A549 (cell line): ENCODE measurements at regions not wholly inside any gene's neighbourhood (a gene's known extent, or its start where the extent isn't known, plus 50 kb on each side); places are given as distances from the start of the nearest gene placed in this dataset.

ENCODE experiments used
- MAZ ChIP-seq: fragments of 150-350 bp; IDR thresholded peaks from 2 replicates; pipeline ENCODE4 v1.6.1; 2014; ENCODE audit warnings: antibody characterized with exemption, low read depth, low read length, borderline replicate concordance
- MYC ChIP-seq: IDR thresholded peaks from 2 replicates; pipeline ENCODE4 v1.6.1; 2012; ENCODE audit warnings: mild to moderate bottlenecking, inconsistent platforms, low read length, improper control_type of control experiment, borderline replicate concordance
- POLR2A ChIP-seq: IDR thresholded peaks from 2 replicates; pipeline ENCODE4 v1.6.1; 2012; ENCODE audit warnings: mild to moderate bottlenecking, low read length
- RAD21 ChIP-seq, 2 experiments: fragments of >200 bp in 1 of 2; sonication (Bioruptor Twin) in 1 of 2; formaldehyde crosslinking in 1 of 2; IDR thresholded peaks in 1 of 2; conservative IDR thresholded peaks in 1 of 2; 2 replicates in 1 of 2; 3 replicates in 1 of 2; pipeline ENCODE4 v1.6.1; 2012 to 2018; ENCODE audit warnings: inconsistent platforms in 1 of 2
- ZFP36 ChIP-seq: fragments of 450-650 bp; IDR thresholded peaks from 2 replicates; pipeline ENCODE4 v1.6.1; 2014; ENCODE audit warnings: borderline replicate concordance; ENCODE audit not compliant: partially characterized antibody
- TF ChIP-seq, protein P1 (sequence below): IDR thresholded peaks from 2 replicates; pipeline ENCODE4 v1.6.1; 2012
- TF ChIP-seq, protein P2 (sequence below): fragments of >200 bp; sonication (Bioruptor Twin); formaldehyde crosslinking; IDR thresholded peaks from 3 replicates; pipeline ENCODE4 v1.5.1; 2016
- TF ChIP-seq, protein P3 (sequence below): fragments of 200-600 bp; sonication (generic); IDR thresholded peaks from 2 replicates; pipeline ENCODE4 v1.6.1; 2016; ENCODE audit warnings: antibody characterized with exemption, mild to moderate bottlenecking, moderate library complexity
- TF ChIP-seq, protein P4 (sequence below): fragments of 150-350 bp; IDR thresholded peaks from 2 replicates; pipeline ENCODE4 v1.6.1; 2014; ENCODE audit warnings: low read depth, mild to moderate bottlenecking, low read length

DNA sequence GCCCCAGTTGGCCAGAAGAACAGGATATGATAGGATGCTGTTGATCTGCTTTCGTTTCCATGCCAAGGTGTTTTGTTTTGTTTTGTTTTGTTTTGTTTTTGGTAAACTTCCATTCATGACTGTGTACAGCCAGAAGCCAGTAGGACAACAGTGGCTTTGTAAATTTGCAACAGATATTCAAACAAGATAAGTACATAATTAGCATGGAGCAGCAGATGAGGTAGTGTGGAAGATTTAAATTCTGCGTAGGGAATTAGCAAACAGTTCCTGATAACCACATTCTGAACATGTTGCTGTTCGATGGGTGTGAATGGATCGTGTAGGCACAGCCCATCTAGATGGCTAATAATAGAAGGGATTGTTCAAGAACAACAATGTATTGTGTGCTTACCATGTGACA is 1080.1 kb upstream of the RBFOX1 start:
- TF ChIP-seq MAZ (no peak), POLR2A (no peak), MYC (no peak), RAD21 (conservative IDR thresholded peaks at IDR 0.05 in 1 of 2, IDR thresholded peaks at IDR 0.05 in 1 of 2) (no peak), ZFP36 (no peak)
- TF ChIP-seq, protein P1, sequence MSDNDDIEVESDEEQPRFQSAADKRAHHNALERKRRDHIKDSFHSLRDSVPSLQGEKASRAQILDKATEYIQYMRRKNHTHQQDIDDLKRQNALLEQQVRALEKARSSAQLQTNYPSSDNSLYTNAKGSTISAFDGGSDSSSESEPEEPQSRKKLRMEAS: no peak
- TF ChIP-seq, protein P2, sequence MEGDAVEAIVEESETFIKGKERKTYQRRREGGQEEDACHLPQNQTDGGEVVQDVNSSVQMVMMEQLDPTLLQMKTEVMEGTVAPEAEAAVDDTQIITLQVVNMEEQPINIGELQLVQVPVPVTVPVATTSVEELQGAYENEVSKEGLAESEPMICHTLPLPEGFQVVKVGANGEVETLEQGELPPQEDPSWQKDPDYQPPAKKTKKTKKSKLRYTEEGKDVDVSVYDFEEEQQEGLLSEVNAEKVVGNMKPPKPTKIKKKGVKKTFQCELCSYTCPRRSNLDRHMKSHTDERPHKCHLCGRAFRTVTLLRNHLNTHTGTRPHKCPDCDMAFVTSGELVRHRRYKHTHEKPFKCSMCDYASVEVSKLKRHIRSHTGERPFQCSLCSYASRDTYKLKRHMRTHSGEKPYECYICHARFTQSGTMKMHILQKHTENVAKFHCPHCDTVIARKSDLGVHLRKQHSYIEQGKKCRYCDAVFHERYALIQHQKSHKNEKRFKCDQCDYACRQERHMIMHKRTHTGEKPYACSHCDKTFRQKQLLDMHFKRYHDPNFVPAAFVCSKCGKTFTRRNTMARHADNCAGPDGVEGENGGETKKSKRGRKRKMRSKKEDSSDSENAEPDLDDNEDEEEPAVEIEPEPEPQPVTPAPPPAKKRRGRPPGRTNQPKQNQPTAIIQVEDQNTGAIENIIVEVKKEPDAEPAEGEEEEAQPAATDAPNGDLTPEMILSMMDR: no peak
- TF ChIP-seq, protein P3, sequence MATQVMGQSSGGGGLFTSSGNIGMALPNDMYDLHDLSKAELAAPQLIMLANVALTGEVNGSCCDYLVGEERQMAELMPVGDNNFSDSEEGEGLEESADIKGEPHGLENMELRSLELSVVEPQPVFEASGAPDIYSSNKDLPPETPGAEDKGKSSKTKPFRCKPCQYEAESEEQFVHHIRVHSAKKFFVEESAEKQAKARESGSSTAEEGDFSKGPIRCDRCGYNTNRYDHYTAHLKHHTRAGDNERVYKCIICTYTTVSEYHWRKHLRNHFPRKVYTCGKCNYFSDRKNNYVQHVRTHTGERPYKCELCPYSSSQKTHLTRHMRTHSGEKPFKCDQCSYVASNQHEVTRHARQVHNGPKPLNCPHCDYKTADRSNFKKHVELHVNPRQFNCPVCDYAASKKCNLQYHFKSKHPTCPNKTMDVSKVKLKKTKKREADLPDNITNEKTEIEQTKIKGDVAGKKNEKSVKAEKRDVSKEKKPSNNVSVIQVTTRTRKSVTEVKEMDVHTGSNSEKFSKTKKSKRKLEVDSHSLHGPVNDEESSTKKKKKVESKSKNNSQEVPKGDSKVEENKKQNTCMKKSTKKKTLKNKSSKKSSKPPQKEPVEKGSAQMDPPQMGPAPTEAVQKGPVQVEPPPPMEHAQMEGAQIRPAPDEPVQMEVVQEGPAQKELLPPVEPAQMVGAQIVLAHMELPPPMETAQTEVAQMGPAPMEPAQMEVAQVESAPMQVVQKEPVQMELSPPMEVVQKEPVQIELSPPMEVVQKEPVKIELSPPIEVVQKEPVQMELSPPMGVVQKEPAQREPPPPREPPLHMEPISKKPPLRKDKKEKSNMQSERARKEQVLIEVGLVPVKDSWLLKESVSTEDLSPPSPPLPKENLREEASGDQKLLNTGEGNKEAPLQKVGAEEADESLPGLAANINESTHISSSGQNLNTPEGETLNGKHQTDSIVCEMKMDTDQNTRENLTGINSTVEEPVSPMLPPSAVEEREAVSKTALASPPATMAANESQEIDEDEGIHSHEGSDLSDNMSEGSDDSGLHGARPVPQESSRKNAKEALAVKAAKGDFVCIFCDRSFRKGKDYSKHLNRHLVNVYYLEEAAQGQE: no peak
- TF ChIP-seq, protein P4, sequence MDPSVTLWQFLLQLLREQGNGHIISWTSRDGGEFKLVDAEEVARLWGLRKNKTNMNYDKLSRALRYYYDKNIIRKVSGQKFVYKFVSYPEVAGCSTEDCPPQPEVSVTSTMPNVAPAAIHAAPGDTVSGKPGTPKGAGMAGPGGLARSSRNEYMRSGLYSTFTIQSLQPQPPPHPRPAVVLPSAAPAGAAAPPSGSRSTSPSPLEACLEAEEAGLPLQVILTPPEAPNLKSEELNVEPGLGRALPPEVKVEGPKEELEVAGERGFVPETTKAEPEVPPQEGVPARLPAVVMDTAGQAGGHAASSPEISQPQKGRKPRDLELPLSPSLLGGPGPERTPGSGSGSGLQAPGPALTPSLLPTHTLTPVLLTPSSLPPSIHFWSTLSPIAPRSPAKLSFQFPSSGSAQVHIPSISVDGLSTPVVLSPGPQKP: no peak
